HG03025 (cell line): ENCODE measurements at regions not wholly inside any gene's neighbourhood (a gene's known extent, or its start where the extent isn't known, plus 50 kb on each side); places are given as distances from the start of the nearest gene placed in this dataset.

Source experiments
- ATAC-seq: cut with Tn5 transposase; IDR thresholded peaks from one replicate; pipeline ENCODE4 v1.9.1; 2021; ENCODE audit warnings: mild to moderate bottlenecking, moderate library complexity; ENCODE audit not compliant: unreplicated experiment, low FRiP score

GRCh38 chr16:62940569-62940968 lies 904.3 kb upstream of the CDH8 start:
- ATAC-seq, result no peak

- no peak for ATAC-seq
Measured at GRCh38 chr16:62939687-62940086, 903.4 kb upstream of the CDH8 start.

- no peak for ATAC-seq
Measured at GRCh38 chr16:62933929-62934328, 897.7 kb upstream of the CDH8 start.

- ATAC-seq, result no peak
Measured at GRCh38 chr16:62929593-62929992, 893.4 kb upstream of the CDH8 start.

- no peak for ATAC-seq
Measured at GRCh38 chr16:62927122-62927521, 890.9 kb upstream of the CDH8 start.

- ATAC-seq, result no peak
Measured at GRCh38 chr16:62926121-62926801, 890.0 kb upstream of the CDH8 start.

- ATAC-seq, result no peak
Measured at GRCh38 chr16:62921904-62922303, 885.7 kb upstream of the CDH8 start.

- ATAC-seq, result no peak
Measured at GRCh38 chr16:62913924-62914323, 877.7 kb upstream of the CDH8 start.

GRCh38 chr16:62913333-62913732 lies 877.1 kb upstream of the CDH8 start:
- ATAC-seq, result no peak

GRCh38 chr16:62909597-62909996 lies 873.4 kb upstream of the CDH8 start:
- no peak for ATAC-seq

- ATAC-seq, result no peak
Measured at GRCh38 chr16:62907562-62907961, 871.3 kb upstream of the CDH8 start.

- ATAC-seq, result no peak
Measured at GRCh38 chr16:62903961-62904502, 867.8 kb upstream of the CDH8 start.

GRCh38 chr16:62899737-62900136 lies 863.5 kb upstream of the CDH8 start:
- ATAC-seq, result no peak

GRCh38 chr16:62889097-62889496 lies 852.9 kb upstream of the CDH8 start:
- no peak for ATAC-seq

GRCh38 chr16:62883509-62883908 lies 847.3 kb upstream of the CDH8 start:
- ATAC-seq, result no peak

GRCh38 chr16:62882552-62883221 lies 846.4 kb upstream of the CDH8 start:
- no peak for ATAC-seq

GRCh38 chr16:62876133-62876532 lies 839.9 kb upstream of the CDH8 start:
- no peak for ATAC-seq

GRCh38 chr16:62872339-62872738 lies 836.1 kb upstream of the CDH8 start:
- no peak for ATAC-seq

GRCh38 chr16:62870554-62870953 lies 834.3 kb upstream of the CDH8 start:
- no peak for ATAC-seq

GRCh38 chr16:62869837-62870236 lies 833.6 kb upstream of the CDH8 start:
- peak; percentile 59 for ATAC-seq

GRCh38 chr16:62863139-62863538 lies 826.9 kb upstream of the CDH8 start:
- ATAC-seq, result no peak

- ATAC-seq, result no peak
Measured at GRCh38 chr16:62853887-62854286, 817.6 kb upstream of the CDH8 start.
